IMR-90 (cell line): ENCODE measurements at regions not wholly inside any gene's neighbourhood (a gene's known extent, or its start where the extent isn't known, plus 50 kb on each side); places are given as distances from the start of the nearest gene placed in this dataset.

Source experiments
- MAZ ChIP-seq: IDR thresholded peaks from 2 replicates; pipeline ENCODE4 v1.6.1; 2012; ENCODE audit warnings: low read depth, mild to moderate bottlenecking, low read length, improper control_type of control experiment, moderate library complexity, borderline replicate concordance
- POLR2A ChIP-seq: IDR thresholded peaks from 2 replicates; pipeline ENCODE4 v1.6.1; 2012; ENCODE audit warnings: mild to moderate bottlenecking, low read depth, low read length

GRCh38 chr18:44624052-44624451 lies 56.6 kb upstream of the SETBP1 start:
- TF ChIP-seq POLR2A (no peak), MAZ (no peak)
